ENCODE measurements at regions not wholly inside any gene's neighbourhood (a gene's known extent, or its start where the extent isn't known, plus 50 kb on each side); places are given as distances from the start of the nearest gene placed in this dataset.

- no peak for TF ChIP-seq CTCF (IDR thresholded peaks at IDR 0.05)
- no peak for TF ChIP-seq POLR2AphosphoS5 (IDR thresholded peaks at IDR 0.05; ENCODE audit: low read depth, low read length)
- no peak for TF ChIP-seq PBX3 (IDR thresholded peaks at IDR 0.05)
- TF ChIP-seq USF1 (IDR thresholded peaks at IDR 0.05; ENCODE audit: borderline replicate concordance, low read depth), result no peak
- no peak for TF ChIP-seq GABPA (IDR thresholded peaks at IDR 0.05; ENCODE audit: low read depth)
- TF ChIP-seq RXRA (IDR thresholded peaks at IDR 0.05; ENCODE audit: borderline replicate concordance, low read depth), result no peak
- no peak for TF ChIP-seq GATA2 (CRISPR knock-in tag; IDR thresholded peaks at IDR 0.05)
- TF ChIP-seq NFIC (IDR thresholded peaks at IDR 0.05; ENCODE audit: borderline replicate concordance), result no peak
These were observed 234.0 kb upstream of the RREB1 start for GRCh38 chr6:6873778-6874177.

Data from SK-N-SH (cell line).